Activated CD4-positive, alpha-beta T cell treated with anti-CD3 and anti-CD28 coated beads, Interleukin-2, amount 50 U/mL, for 16 hours (primary cell): ENCODE measurements at regions not wholly inside any gene's neighbourhood (a gene's known extent, or its start where the extent isn't known, plus 50 kb on each side); places are given as distances from the start of the nearest gene placed in this dataset.

Experiments
- DNase-seq: peaks from one replicate; pipeline ENCODE4 v3.0.0-alpha.2; 2020

GRCh38 chr18:40079786-40080185, 1875.2 kb upstream of the PIK3C3 start:
- no peak for DNase-seq

- no peak for DNase-seq
Measured at GRCh38 chr18:40075616-40076015, 1879.4 kb upstream of the PIK3C3 start.

GRCh38 chr18:40072761-40073160, 1882.3 kb upstream of the PIK3C3 start:
- DNase-seq: no peak

- DNase-seq: no peak
Measured at GRCh38 chr18:40066368-40066767, 1888.7 kb upstream of the PIK3C3 start.

GRCh38 chr18:40063488-40063887, 1891.5 kb upstream of the PIK3C3 start:
- no peak for DNase-seq

- DNase-seq: no peak
Measured at GRCh38 chr18:40061086-40061485, 1893.9 kb upstream of the PIK3C3 start.

- DNase-seq: no peak
Measured at GRCh38 chr18:40060562-40060961, 1894.5 kb upstream of the PIK3C3 start.

GRCh38 chr18:40058811-40059570, 1896.0 kb upstream of the PIK3C3 start:
- DNase-seq: no peak

GRCh38 chr18:40056079-40056692, 1898.8 kb upstream of the PIK3C3 start:
- DNase-seq: no peak

GRCh38 chr18:40055262-40055661, 1899.8 kb upstream of the PIK3C3 start:
- DNase-seq: no peak

- no peak for DNase-seq
Measured at GRCh38 chr18:40049716-40050115, 1905.3 kb upstream of the PIK3C3 start.

- DNase-seq: no peak
Measured at GRCh38 chr18:40048886-40049650, 1906.0 kb upstream of the PIK3C3 start.

- no peak for DNase-seq
Measured at GRCh38 chr18:40048253-40048652, 1906.8 kb upstream of the PIK3C3 start.

- DNase-seq: no peak
Measured at GRCh38 chr18:40046596-40046995, 1908.4 kb upstream of the PIK3C3 start.

GRCh38 chr18:40041951-40042350, 1913.1 kb upstream of the PIK3C3 start:
- no peak for DNase-seq

- DNase-seq: no peak
Measured at GRCh38 chr18:40040574-40040973, 1914.5 kb upstream of the PIK3C3 start.

GRCh38 chr18:40037356-40037755, 1917.7 kb upstream of the PIK3C3 start:
- DNase-seq: no peak

GRCh38 chr18:40036861-40037260, 1918.2 kb upstream of the PIK3C3 start:
- DNase-seq: no peak

GRCh38 chr18:40035966-40036365, 1919.1 kb upstream of the PIK3C3 start:
- DNase-seq: no peak

GRCh38 chr18:40032076-40032475, 1923.0 kb upstream of the PIK3C3 start:
- no peak for DNase-seq

GRCh38 chr18:40031435-40031834, 1923.6 kb upstream of the PIK3C3 start:
- DNase-seq: no peak

- no peak for DNase-seq
Measured at GRCh38 chr18:40019797-40020392, 1935.1 kb upstream of the PIK3C3 start.

GRCh38 chr18:40018266-40018665, 1936.8 kb upstream of the PIK3C3 start:
- no peak for DNase-seq

GRCh38 chr18:40017021-40017420, 1938.0 kb upstream of the PIK3C3 start:
- DNase-seq: no peak
